Endothelial cell of umbilical vein (primary cell): ENCODE measurements at regions not wholly inside any gene's neighbourhood (a gene's known extent, or its start where the extent isn't known, plus 50 kb on each side); places are given as distances from the start of the nearest gene placed in this dataset.

Experiments used
- BruUV-seq: library from RNA; stranded (reverse); fragments of 400-500 nt; replicated peaks from 2 replicates; lab custom pipeline; 2021; lab: Mats Ljungman, UMichigan
- CTCF ChIA-PET: fragments of 300-600, 350-600 bp; sonication (Branson Sonifier 250); formaldehyde crosslinking; loops from one replicate; lab custom pipeline; 2021; ENCODE audit warnings: antibody characterized with exemption, inconsistent platforms; lab: Charles Lee
- POLR2A ChIA-PET: fragments of 300-600, 350-600 bp; sonication (Branson Sonifier 250); formaldehyde crosslinking; loops from one replicate; lab custom pipeline; 2021; ENCODE audit warnings: antibody characterized with exemption, inconsistent platforms; lab: Charles Lee
- DNase-seq: peaks from one replicate; pipeline ENCODE4 v3.0.0-alpha.2; 2011; ENCODE audit warnings: low read depth, low spot score
- FAIRE-seq: peaks from 2 replicates; lab custom pipeline; 2011; peaks lifted over from hg19 to GRCh38; lab: Jason Lieb, UNC
- H2AFZ ChIP-seq: 2 replicates; pipeline ENCODE4 v1.6.0; 2012; ENCODE audit warnings: low read depth, low read length, control low read depth, inconsistent platforms
- H3K27ac ChIP-seq: 2 replicates; pipeline ENCODE4 v1.5.1; 2011; ENCODE audit warnings: low read depth, mild to moderate bottlenecking, control low read depth, low read length, moderate library complexity; ENCODE audit not compliant: insufficient read depth
- H3K27me3 ChIP-seq, 2 experiments: 2 replicates each; pipeline versions ENCODE4 v1.6.0 to v1.6.1; 2011; ENCODE audit warnings: low read length in 2 of 2, mixed read lengths in 1 of 2; ENCODE audit not compliant: control insufficient read depth in 2 of 2, insufficient read depth in 2 of 2
- H3K36me3 ChIP-seq, 2 experiments: 2 replicates in 1 of 2; 3 replicates in 1 of 2; pipeline ENCODE4 v1.5.1; 2011; ENCODE audit warnings: low read length in 2 of 2, mild to moderate bottlenecking in 1 of 2, moderate library complexity in 1 of 2; ENCODE audit not compliant: control insufficient read depth in 2 of 2, insufficient read depth in 2 of 2; ENCODE audit errors: extremely low read depth in 1 of 2
- H3K4me1 ChIP-seq: 3 replicates; pipeline ENCODE4 v1.5.1; 2011; ENCODE audit warnings: mild to moderate bottlenecking, low read length; ENCODE audit not compliant: control insufficient read depth, insufficient read depth; ENCODE audit errors: extremely low read depth
- H3K4me2 ChIP-seq: 2 replicates; pipeline ENCODE4 v1.6.1; 2011; ENCODE audit warnings: low read length, control low read depth, mixed read lengths; ENCODE audit not compliant: insufficient read depth
- H3K4me3 ChIP-seq, 3 experiments: fragments of 200-600 bp in 1 of 3; sonication (generic), shearing (Covaris generic) in 1 of 3; replicated peaks in 1 of 3; 2 replicates each; pipeline ENCODE4 v1.5.1; 2011 to 2016; ENCODE audit warnings: control low read depth in 3 of 3, low read length in 3 of 3, mild to moderate bottlenecking in 2 of 3, inconsistent platforms in 1 of 3, low read depth in 1 of 3, moderate library complexity in 1 of 3; ENCODE audit not compliant: insufficient read depth in 1 of 3
- H3K79me2 ChIP-seq: 2 replicates; pipeline ENCODE4 v1.6.0; 2012; ENCODE audit warnings: low read length, inconsistent platforms; ENCODE audit not compliant: control insufficient read depth, insufficient read depth
- H3K9ac ChIP-seq: replicated peaks from 2 replicates; pipeline ENCODE3; 2011; ENCODE audit warnings: low read length, control low read depth; ENCODE audit not compliant: insufficient read depth; ENCODE audit errors: extremely low read depth
- H3K9me1 ChIP-seq: replicated peaks from 3 replicates; pipeline ENCODE4 v1.6.0; 2011; ENCODE audit warnings: mild to moderate bottlenecking, low read length; ENCODE audit not compliant: control insufficient read depth, insufficient read depth; ENCODE audit errors: extremely low read depth
- H3K9me3 ChIP-seq: replicated peaks from 2 replicates; pipeline ENCODE4 v1.5.1; 2012; ENCODE audit warnings: low read length, inconsistent platforms; ENCODE audit not compliant: control insufficient read depth, insufficient read depth
- H4K20me1 ChIP-seq: replicated peaks from 2 replicates; pipeline ENCODE3; 2011; ENCODE audit warnings: mild to moderate bottlenecking, low read length; ENCODE audit not compliant: control insufficient read depth, insufficient read depth; ENCODE audit errors: extremely low read depth
- CTCF ChIP-seq, 2 donors: IDR thresholded peaks; 1 replicate in 1 of 2; 2 replicates in 1 of 2; pipeline ENCODE4 v1.5.1; 2011; ENCODE audit warnings: low read length in 2 of 2, mild to moderate bottlenecking in 2 of 2, moderate library complexity in 2 of 2, control low read depth in 1 of 2, inconsistent platforms in 1 of 2, low read depth in 1 of 2; ENCODE audit not compliant: insufficient read depth in 1 of 2; ENCODE audit errors: extremely low read depth in 1 of 2
- EZH2 ChIP-seq: IDR thresholded peaks from 2 replicates; pipeline ENCODE4 v1.6.1; 2012; ENCODE audit warnings: borderline replicate concordance, low read depth, mild to moderate bottlenecking, moderate library complexity, low read length, inconsistent platforms; ENCODE audit not compliant: severe bottlenecking
- FOS ChIP-seq: IDR thresholded peaks from 2 replicates; pipeline ENCODE4 v1.6.1; 2011; ENCODE audit warnings: mild to moderate bottlenecking, low read length, moderate library complexity, borderline replicate concordance; ENCODE audit not compliant: insufficient read depth
- GATA2 ChIP-seq: IDR thresholded peaks from 2 replicates; pipeline ENCODE4 v1.7.0; 2011; ENCODE audit warnings: low read depth, mild to moderate bottlenecking, moderate library complexity, mixed read lengths, low read length; ENCODE audit not compliant: insufficient read length, insufficient read depth
- JUN ChIP-seq: IDR thresholded peaks from 2 replicates; pipeline ENCODE4 v1.6.1; 2011; ENCODE audit warnings: borderline replicate concordance, low read depth; ENCODE audit not compliant: insufficient read length, insufficient read depth
- MAX ChIP-seq: IDR thresholded peaks from 2 replicates; pipeline ENCODE4 v1.6.1; 2011; ENCODE audit not compliant: insufficient read depth, insufficient read length
- MYC ChIP-seq: IDR thresholded peaks from one replicate; pipeline ENCODE4 v1.6.1; 2011; ENCODE audit warnings: mild to moderate bottlenecking, low read depth, low read length
- POLR2A ChIP-seq: IDR thresholded peaks from 2 replicates; pipeline ENCODE4 v1.6.1; 2012; ENCODE audit warnings: low read depth, mild to moderate bottlenecking, control low read depth, low read length
- POLR2AphosphoS5 ChIP-seq: IDR thresholded peaks from 2 replicates; pipeline ENCODE4 v1.6.1; 2012; ENCODE audit warnings: low read depth, mild to moderate bottlenecking, control low read depth, low read length, moderate library complexity; ENCODE audit not compliant: insufficient read depth
- dilution Hi-C: fragments of 300-500 bp; cut with MboI; formaldehyde crosslinking; loops from one replicate; pipeline ENCODE4 v1.15.0; 2019; ENCODE audit warnings: low sequenced_read_pairs; ENCODE audit not compliant: extremely low pct_ligation_motif_present
- intact Hi-C: fragments of 100-400 bp; cut with micrococcal nuclease; formaldehyde crosslinking; loops from one replicate; pipeline ENCODE4 v1.10.0; 2022

DNA sequence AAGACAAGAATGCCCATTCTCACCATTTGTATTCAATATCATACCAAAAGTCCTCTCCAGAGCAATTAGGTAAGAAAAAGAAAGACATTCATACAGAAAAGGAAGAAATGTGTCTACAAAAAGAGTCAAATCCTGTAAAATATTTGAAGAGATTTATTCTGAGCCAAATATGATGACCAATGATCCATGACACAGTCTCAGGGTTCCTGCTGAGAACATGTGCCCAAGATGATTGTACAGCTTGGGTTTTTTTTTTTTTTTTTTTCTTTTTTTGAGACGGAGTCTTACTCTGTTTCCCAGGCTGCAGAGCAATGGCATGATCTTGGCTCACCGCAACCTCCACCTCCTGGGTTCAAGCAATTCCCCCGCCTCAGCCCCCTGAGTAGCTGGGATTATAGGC is 296.2 kb downstream of the C12orf75 start:
- Histone ChIP-seq H3K4me1 (no peaks in the 10 kb centered on the region), H3K79me2 (no peaks in the 10 kb centered on the region), H3K9me3 (no peaks in the 10 kb centered on the region), H3K27me3 (no peaks in the 10 kb centered on the region), H3K27ac (no peak overlapping the region), H3K4me2 (no peak overlapping the region), H3K36me3 (no peaks in the 10 kb centered on the region), H3K4me3 (no peak overlapping the region), H3K9me1 (no peaks in the 10 kb centered on the region), H4K20me1 (no peaks in the 10 kb centered on the region), H3K9ac (no peak overlapping the region), H2AFZ (no peak overlapping the region)
- dilution Hi-C loops: no loop called here
- CTCF ChIA-PET: no interaction called here
- no TSS peak for BruUV-seq
- POLR2A ChIA-PET: no interaction called here
- FAIRE-seq: no peak
- TF ChIP-seq MYC (no peak), JUN (no peak), FOS (no peak), GATA2 (no peak), POLR2AphosphoS5 (no peak), POLR2A (no peak), EZH2 (no peak), MAX (no peak), CTCF (IDR thresholded peaks at IDR 0.05; ENCODE audit: extremely low read depth in 1 of 2, insufficient read depth in 1 of 2, low read depth in 1 of 2, low read length in 2 of 2) (no peak)
- intact Hi-C loops: no loop called here
- DNase-seq: no peak
